ENCODE measurements at regions not wholly inside any gene's neighbourhood (a gene's known extent, or its start where the extent isn't known, plus 50 kb on each side); places are given as distances from the start of the nearest gene placed in this dataset.

GRCh38 chr5:123819386-123819785 is 307.4 kb downstream of the CSNK1G3 start:
- no peak for DNase-seq

GRCh38 chr5:123817267-123817666 is 305.3 kb downstream of the CSNK1G3 start:
- DNase-seq = no peak

GRCh38 chr5:123814801-123815470 is 303.0 kb downstream of the CSNK1G3 start:
- DNase-seq = no peak

- peak; percentile 62 for DNase-seq
These were observed 302.1 kb downstream of the CSNK1G3 start for GRCh38 chr5:123813937-123814624.

- DNase-seq = no peak
These were observed 301.3 kb downstream of the CSNK1G3 start for GRCh38 chr5:123813264-123813663.

GRCh38 chr5:123811831-123812230 is 299.9 kb downstream of the CSNK1G3 start:
- DNase-seq = no peak

- no peak for DNase-seq
These were observed 298.9 kb downstream of the CSNK1G3 start for GRCh38 chr5:123810746-123811340.

- no peak for DNase-seq
These were observed 298.3 kb downstream of the CSNK1G3 start for GRCh38 chr5:123810253-123810652.

- DNase-seq = peak; percentile 83
These were observed 297.7 kb downstream of the CSNK1G3 start for GRCh38 chr5:123809594-123810221.

- no peak for DNase-seq
These were observed 296.7 kb downstream of the CSNK1G3 start for GRCh38 chr5:123808461-123809380.

- no peak for DNase-seq
These were observed 295.4 kb downstream of the CSNK1G3 start for GRCh38 chr5:123807177-123807945.

GRCh38 chr5:123806644-123807043 is 294.7 kb downstream of the CSNK1G3 start:
- DNase-seq = no peak

- no peak for DNase-seq
These were observed 293.3 kb downstream of the CSNK1G3 start for GRCh38 chr5:123805300-123805699.

- no peak for DNase-seq
These were observed 291.4 kb downstream of the CSNK1G3 start for GRCh38 chr5:123803359-123803758.

GRCh38 chr5:123802298-123802951 is 290.4 kb downstream of the CSNK1G3 start:
- no peak for DNase-seq

- no peak for DNase-seq
These were observed 288.7 kb downstream of the CSNK1G3 start for GRCh38 chr5:123800640-123801039.

GRCh38 chr5:123795688-123796087 is 283.7 kb downstream of the CSNK1G3 start:
- DNase-seq = no peak

GRCh38 chr5:123790226-123790625 is 278.2 kb downstream of the CSNK1G3 start:
- no peak for DNase-seq

- no peak for DNase-seq
These were observed 275.7 kb downstream of the CSNK1G3 start for GRCh38 chr5:123787635-123788034.

GRCh38 chr5:123787136-123787535 is 275.2 kb downstream of the CSNK1G3 start:
- DNase-seq = no peak

GRCh38 chr5:123786411-123786810 is 274.4 kb downstream of the CSNK1G3 start:
- DNase-seq = no peak
